Lung (tissue), 11 donors: ENCODE measurements at regions not wholly inside any gene's neighbourhood (a gene's known extent, or its start where the extent isn't known, plus 50 kb on each side); places are given as distances from the start of the nearest gene placed in this dataset.
A peak's percentile ranks its signal among the peaks of the same experiment; 100 is the strongest.

Source experiments
- ATAC-seq: fragments of 200-7000 bp; cut with Tn5 transposase; one replicate; pipeline ENCODE4 v1.9.1; 2020; ENCODE audit warnings: moderate number of reproducible peaks; ENCODE audit not compliant: insufficient read depth, low FRiP score
- DNase-seq, 3 donors: peaks; one replicate each; pipeline ENCODE4 v3.0.0-alpha.2; 2013 to 2017
- H3K27ac ChIP-seq, 2 donors: one replicate each; pipeline ENCODE4 v1.5.1; 2013; ENCODE audit warnings: mild to moderate bottlenecking in 2 of 2, moderate library complexity in 2 of 2, control low read depth in 1 of 2, inconsistent platforms in 1 of 2, low read depth in 1 of 2, low read length in 1 of 2
- H3K27me3 ChIP-seq, 3 donors: one replicate each; pipeline ENCODE4 v1.5.1; 2013; ENCODE audit warnings: low read length in 2 of 3; ENCODE audit not compliant: control insufficient read depth in 3 of 3, insufficient read depth in 3 of 3
- H3K36me3 ChIP-seq, 4 donors: one replicate each; pipeline ENCODE4 v1.5.1; 2013; ENCODE audit warnings: low read length in 4 of 4, mild to moderate bottlenecking in 1 of 4, moderate library complexity in 1 of 4; ENCODE audit not compliant: control insufficient read depth in 4 of 4, insufficient read depth in 4 of 4
- H3K4me1 ChIP-seq, 5 donors: one replicate each; pipeline ENCODE4 v1.5.1; 2013; ENCODE audit warnings: low read length in 5 of 5, mild to moderate bottlenecking in 2 of 5, moderate library complexity in 1 of 5; ENCODE audit not compliant: control insufficient read depth in 5 of 5, insufficient read depth in 5 of 5
- H3K4me3 ChIP-seq: one replicate; pipeline ENCODE4 v1.5.1; 2013; ENCODE audit warnings: mild to moderate bottlenecking, control low read depth, moderate library complexity
- H3K9ac ChIP-seq, 2 donors: one replicate each; pipeline ENCODE4 v1.5.1; 2013; ENCODE audit warnings: low read length in 2 of 2, control low read depth in 1 of 2; ENCODE audit not compliant: insufficient read depth in 1 of 2
- H3K9me3 ChIP-seq, 4 donors: one replicate each; pipeline ENCODE4 v1.5.1; 2013; ENCODE audit warnings: low read length in 3 of 4, mild to moderate bottlenecking in 1 of 4, moderate library complexity in 1 of 4; ENCODE audit not compliant: control insufficient read depth in 4 of 4, insufficient read depth in 3 of 4
- CTCF ChIP-seq: IDR thresholded peaks from 2 replicates; pipeline ENCODE4 v1.5.1; 2012; ENCODE audit warnings: mild to moderate bottlenecking; ENCODE audit errors: control extremely low read depth, extremely low read depth
- WGBS, 2 donors: extraction: QIAGEN DNeasy Blood & Tissue Kit; methylation state at CpG; one replicate each; pipeline ENCODE4 v1.1.7; 2013; 5-methylcytosine and 5-hydroxymethylcytosine counted together
- donor health status: control.
- donor health status: control.
- donor health status: Bipolar disorder and iron deficiency.
- donor health status: healthy.
- donor health status: DM: yes; HTN: yes; CAD: no.

- TF ChIP-seq CTCF: no peak
- H3K4me1 ChIP-seq: peaks cover 0 to 3% (median 0%) of the 10 kb centered on the region in 5 donors
- peak overlapping the region in 1 of 2 donors; percentile 56 for H3K27ac ChIP-seq
- no peak for DNase-seq
- no peaks in the 10 kb centered on the region for H3K36me3 ChIP-seq
- H3K9ac ChIP-seq: no peak overlapping the region
- H3K9me3 ChIP-seq: no peaks in the 10 kb centered on the region
- no peak overlapping the region for H3K4me3 ChIP-seq
- ATAC-seq: no peak
- H3K27me3 ChIP-seq: no peaks in the 10 kb centered on the region
- WGBS, 2 donors: 87 to 92% methylated on average over 5 of the region's 5 CpGs
Measured at GRCh38 chr2:196538646-196539045, 100.9 kb upstream of the CCDC150 start.

DNA sequence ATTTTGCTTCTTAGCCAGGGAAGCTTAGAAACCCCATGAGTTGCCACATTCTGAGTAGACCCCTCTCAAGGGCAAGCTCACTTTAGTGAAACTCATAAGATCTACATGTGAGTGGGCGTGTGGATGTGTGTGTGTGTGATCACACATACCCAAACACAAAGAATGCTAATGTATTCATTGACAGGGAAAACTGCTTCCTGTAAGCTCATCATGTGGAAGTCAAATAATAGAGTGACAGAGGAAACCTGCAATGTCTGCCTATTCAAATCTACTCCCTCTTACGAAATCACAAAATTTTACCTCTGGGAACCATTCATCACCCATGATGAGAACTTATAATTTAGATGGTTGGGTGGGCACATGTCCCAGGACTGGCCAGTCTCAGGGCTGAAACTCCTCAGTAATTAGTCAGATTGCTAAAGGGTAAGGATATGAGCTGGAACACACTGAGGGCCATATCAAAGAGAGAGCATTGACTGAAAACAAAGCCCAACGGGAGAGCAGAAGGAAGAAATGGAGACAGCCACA is 94.5 kb upstream of the CCDC150 start:
- ATAC-seq: no peak
- no peak overlapping the region for H3K9ac ChIP-seq
- no peak for DNase-seq
- TF ChIP-seq CTCF: no peak
- peaks cover 0 to 3% (median 0%) of the 10 kb centered on the region in 5 donors for H3K4me1 ChIP-seq
- no peaks in the 10 kb centered on the region for H3K27me3 ChIP-seq
- H3K36me3 ChIP-seq: no peaks in the 10 kb centered on the region
- H3K4me3 ChIP-seq: no peak overlapping the region
- no peak overlapping the region for H3K27ac ChIP-seq
- 87 to 91% methylated on average over 3 of the region's 3 CpGs for WGBS, 2 donors
- H3K9me3 ChIP-seq: no peaks in the 10 kb centered on the region

GRCh38 chr2:196546151-196546919 is 93.2 kb upstream of the CCDC150 start:
- no peak for ATAC-seq
- H3K9me3 ChIP-seq: no peaks in the 10 kb centered on the region
- no peak overlapping the region for H3K9ac ChIP-seq
- no peaks in the 10 kb centered on the region for H3K27me3 ChIP-seq
- 89 to 92% methylated on average over 4 of the region's 4 CpGs for WGBS, 2 donors
- no peak overlapping the region for H3K27ac ChIP-seq
- peaks cover 0 to 3% (median 0%) of the 10 kb centered on the region in 5 donors for H3K4me1 ChIP-seq
- no peaks in the 10 kb centered on the region for H3K36me3 ChIP-seq
- no peak for TF ChIP-seq CTCF
- no peak overlapping the region for H3K4me3 ChIP-seq
- no peak for DNase-seq
